Small intestine (tissue), 7 donors: ENCODE measurements at regions not wholly inside any gene's neighbourhood (a gene's known extent, or its start where the extent isn't known, plus 50 kb on each side); places are given as distances from the start of the nearest gene placed in this dataset.
"Not testable (repeated sequence)": the region's sequence is repeated elsewhere in the genome, so short reads cannot be mapped to it uniquely, and the experiment has no call there.

Experiments
- DNase-seq, 2 donors: peaks; one replicate each; pipeline versions ENCODE4 v3.0.0 to v3.0.0-alpha.2; 2013
- FAIRE-seq: peaks from 2 replicates; lab custom pipeline; 2012; peaks lifted over from hg19 to GRCh38; lab: Jason Lieb, UNC
- H3K27ac ChIP-seq, 3 donors: one replicate each; pipeline ENCODE4 v1.5.1; 2013; ENCODE audit warnings: low read length in 2 of 3, mild to moderate bottlenecking in 2 of 3, control low read depth in 1 of 3, inconsistent platforms in 1 of 3, low read depth in 1 of 3, moderate library complexity in 1 of 3
- H3K27me3 ChIP-seq, 3 donors: one replicate each; pipeline ENCODE4 v1.6.1; 2013; ENCODE audit warnings: low read length in 3 of 3, inconsistent platforms in 1 of 3; ENCODE audit not compliant: control insufficient read depth in 3 of 3, insufficient read depth in 3 of 3
- H3K36me3 ChIP-seq, 3 donors: one replicate each; pipeline ENCODE4 v1.6.1; 2013; ENCODE audit warnings: low read length in 3 of 3, inconsistent platforms in 1 of 3, low read depth in 1 of 3, mild to moderate bottlenecking in 1 of 3, moderate library complexity in 1 of 3; ENCODE audit not compliant: control insufficient read depth in 3 of 3, insufficient read depth in 2 of 3
- H3K4me1 ChIP-seq, 3 donors: one replicate each; pipeline ENCODE4 v1.6.1; 2013; ENCODE audit warnings: low read length in 2 of 3, inconsistent platforms in 1 of 3, low read depth in 1 of 3, mild to moderate bottlenecking in 1 of 3, moderate library complexity in 1 of 3; ENCODE audit not compliant: control insufficient read depth in 3 of 3, insufficient read depth in 2 of 3
- H3K4me3 ChIP-seq, 3 donors: one replicate each; pipeline ENCODE4 v1.5.1; 2013; ENCODE audit warnings: low read length in 3 of 3, control low read depth in 1 of 3, inconsistent platforms in 1 of 3, low read depth in 1 of 3, mild to moderate bottlenecking in 1 of 3, moderate library complexity in 1 of 3
- H3K9me3 ChIP-seq, 2 donors: one replicate each; pipeline ENCODE4 v1.6.1; 2013; ENCODE audit warnings: low read depth in 1 of 2, low read length in 1 of 2; ENCODE audit not compliant: control insufficient read depth in 2 of 2, insufficient read depth in 1 of 2
- WGBS, 3 donors: extraction: QIAGEN DNeasy Blood & Tissue Kit; methylation state at CpG; one replicate each; pipeline ENCODE4 v1.1.7; 2013; 5-methylcytosine and 5-hydroxymethylcytosine counted together
- donor health status: healthy with polysubstance abuse.
- donor health status: control.
- donor health status: control.
- donor health status: Bipolar disorder and iron deficiency.
- donor health status: healthy.

GRCh38 chr15:22258009-22258397 lies 177.7 kb downstream of the OR4M2 start:
- Histone ChIP-seq H3K36me3 (no peaks in the 10 kb centered on the region), H3K27ac (no peak overlapping the region), H3K9me3 (peaks cover 2 to 63% of the 10 kb centered on the region in 2 donors), H3K4me3 (peak overlapping the region in 1 of 3 donors; percentile 3), H3K4me1 (peaks cover 0 to 5% (median 0%) of the 10 kb centered on the region in 3 donors), H3K27me3 (no peaks in the 10 kb centered on the region)
- FAIRE-seq, result no peak
- DNase-seq, result no peak
- WGBS, 3 donors, result 72 to 86% (median 75%) methylated on average over 52 to 75 of the region's 75 CpGs

GRCh38 chr15:22258398-22259150 lies 178.2 kb downstream of the OR4M2 start:
- no peaks in the 10 kb centered on the region for H3K27me3 ChIP-seq
- H3K4me1 ChIP-seq, result peaks cover 0 to 4% (median 0%) of the 10 kb centered on the region in 3 donors
- H3K4me3 ChIP-seq, result no peak overlapping the region
- peaks cover 2 to 58% of the 10 kb centered on the region in 2 donors for H3K9me3 ChIP-seq
- DNase-seq, result no peak
- no peak overlapping the region for H3K27ac ChIP-seq
- no peaks in the 10 kb centered on the region for H3K36me3 ChIP-seq
- FAIRE-seq, result no peak
- WGBS, 3 donors, result 82 to 88% (median 83%) methylated on average over 55 to 59 of the region's 59 CpGs

GRCh38 chr15:22259151-22259750 lies 178.9 kb downstream of the OR4M2 start:
- not testable (repeated sequence) for H3K4me3 ChIP-seq, H3K4me1 ChIP-seq, H3K27ac ChIP-seq, H3K36me3 ChIP-seq, FAIRE-seq, DNase-seq, H3K27me3 ChIP-seq
- H3K9me3 ChIP-seq, result peaks cover 2 to 51% of the 10 kb centered on the region in 2 donors
- WGBS, 3 donors, result 84 to 87% (median 84%) methylated on average over 37 of the region's 37 CpGs

- Histone ChIP-seq H3K9me3 (peaks cover 2 to 46% of the 10 kb centered on the region in 2 donors), H3K4me1 (no peaks in the 10 kb centered on the region), H3K4me3 (no peak overlapping the region), H3K27me3 (no peaks in the 10 kb centered on the region), H3K36me3 (no peaks in the 10 kb centered on the region), H3K27ac (no peak overlapping the region)
- no peak for FAIRE-seq
- no peak for DNase-seq
- WGBS, 3 donors, result 66 to 74% (median 72%) methylated on average over 7 of the region's 7 CpGs
These were observed 179.6 kb downstream of the OR4M2 start for GRCh38 chr15:22259881-22260421.

GRCh38 chr15:22262613-22263020 lies 182.3 kb downstream of the OR4M2 start:
- no peaks in the 10 kb centered on the region for H3K27me3 ChIP-seq
- DNase-seq (peak in 1 of 2 donors; percentile 39), FAIRE-seq (no peak)
- H3K36me3 ChIP-seq, result no peaks in the 10 kb centered on the region
- H3K9me3 ChIP-seq, result peaks cover 2 to 29% of the 10 kb centered on the region in 2 donors
- H3K4me1 ChIP-seq, result no peaks in the 10 kb centered on the region
- WGBS, 3 donors, result 79 to 87% (median 81%) methylated on average over 13 of the region's 13 CpGs
- H3K4me3 ChIP-seq, result no peak overlapping the region
- H3K27ac ChIP-seq, result peak overlapping the region in 1 of 3 donors; percentile 58

- Histone ChIP-seq H3K4me1 (no peaks in the 10 kb centered on the region), H3K36me3 (no peaks in the 10 kb centered on the region), H3K27ac (peak overlapping the region in 1 of 3 donors; percentile 3), H3K27me3 (no peaks in the 10 kb centered on the region), H3K9me3 (peaks cover 2 to 35% of the 10 kb centered on the region in 2 donors), H3K4me3 (no peak overlapping the region)
- WGBS, 3 donors, result 66 to 77% (median 76%) methylated on average over 5 of the region's 5 CpGs
- FAIRE-seq (no peak), DNase-seq (no peak)
These were observed 183.4 kb downstream of the OR4M2 start for GRCh38 chr15:22263738-22264137.

- not testable (repeated sequence) for DNase-seq, H3K4me3 ChIP-seq, H3K27me3 ChIP-seq, H3K4me1 ChIP-seq, FAIRE-seq, H3K36me3 ChIP-seq
- Histone ChIP-seq H3K27ac (peak overlapping the region in 1 of 3 donors; percentile 3), H3K9me3 (peaks cover 2 to 34% of the 10 kb centered on the region in 2 donors)
- WGBS, 3 donors, result 75 to 88% (median 82%) methylated on average over 3 of the region's 3 CpGs
These were observed 183.9 kb downstream of the OR4M2 start for GRCh38 chr15:22264272-22264671.

- Histone ChIP-seq H3K4me1 (no peaks in the 10 kb centered on the region), H3K36me3 (no peaks in the 10 kb centered on the region), H3K4me3 (no peak overlapping the region), H3K27me3 (no peaks in the 10 kb centered on the region), H3K9me3 (peaks cover 2 to 28% of the 10 kb centered on the region in 2 donors), H3K27ac (peak overlapping the region in 2 of 3 donors; percentile 12 to 83)
- FAIRE-seq (no peak), DNase-seq (no peak)
- WGBS, 3 donors, result 71 to 77% (median 73%) methylated on average over 19 of the region's 19 CpGs
These were observed 185.0 kb downstream of the OR4M2 start for GRCh38 chr15:22265056-22265945.
